K562 (cell line): ENCODE measurements at regions not wholly inside any gene's neighbourhood (a gene's known extent, or its start where the extent isn't known, plus 50 kb on each side); places are given as distances from the start of the nearest gene placed in this dataset.

Source experiments
- ATAC-seq: fragments of 200-7000 bp; cut with Tn5 transposase; 3 replicates; pipeline ENCODE4 v1.9.1; 2020; ENCODE audit warnings: moderate library complexity
- BruUV-seq: library from RNA; stranded (reverse); fragments of 400-500 nt; replicated peaks from 2 replicates; lab custom pipeline; 2021; lab: Mats Ljungman, UMichigan
- CTCF ChIA-PET: fragments of 300-600 bp; formaldehyde crosslinking; extraction: SDS; loops from one replicate; lab custom pipeline; 2021; ENCODE audit warnings: low intra/inter-chr PET ratio; lab: Yijun Ruan, JAX
- POLR2A ChIA-PET: fragments of 300-600, 350-650 bp; sonication (Branson Sonifier 250); formaldehyde crosslinking; extraction: SDS; loops from one replicate; lab custom pipeline; 2021; ENCODE audit warnings: antibody characterized with exemption, inconsistent platforms; lab: Yijun Ruan, JAX
- DNase-seq, 4 experiments: peaks; one replicate each; pipeline versions ENCODE4 v3.0.0 to v3.0.0-alpha.2; 2011 to 2018; ENCODE audit warnings: low spot score in 3 of 4, mixed read lengths in 3 of 4; ENCODE audit errors: extremely low read depth in 1 of 4
- FAIRE-seq: peaks from 2 replicates; lab custom pipeline; 2011; peaks lifted over from hg19 to GRCh38; lab: Jason Lieb, UNC
- H2AFZ ChIP-seq: 2 replicates; pipeline ENCODE4 v1.6.0; 2011; ENCODE audit warnings: low read depth, low read length, control low read depth, inconsistent platforms
- H3K27ac ChIP-seq: fragments of 200-600 bp; 3 replicates; pipeline ENCODE4 v1.8.0; 2011; ENCODE audit warnings: low read depth, mild to moderate bottlenecking, control low read depth, inconsistent platforms, low read length, moderate library complexity, mixed read lengths; ENCODE audit errors: extremely low read depth
- H3K27me3 ChIP-seq, 2 experiments: fragments of 300-600 bp in 1 of 2; 2 replicates in 1 of 2; 3 replicates in 1 of 2; pipeline versions ENCODE4 v1.6.0 to v1.8.0; 2011; ENCODE audit warnings: inconsistent platforms in 2 of 2, low read length in 2 of 2, mild to moderate bottlenecking in 1 of 2, mixed read lengths in 1 of 2, moderate library complexity in 1 of 2; ENCODE audit not compliant: control insufficient read depth in 2 of 2, insufficient read depth in 2 of 2
- H3K36me3 ChIP-seq: fragments of 300-600 bp; 3 replicates; pipeline ENCODE4 v1.8.0; 2011; ENCODE audit warnings: mild to moderate bottlenecking, low read length, inconsistent platforms; ENCODE audit not compliant: control insufficient read depth, insufficient read depth
- H3K4me1 ChIP-seq, 2 experiments: fragments of 200-600 bp in 1 of 2; replicated peaks in 1 of 2; 2 replicates in 1 of 2; 3 replicates in 1 of 2; pipeline versions ENCODE4 v1.5.1 to v1.8.0; 2011; ENCODE audit warnings: inconsistent platforms in 2 of 2, low read length in 2 of 2, mild to moderate bottlenecking in 1 of 2, mixed read lengths in 1 of 2, moderate library complexity in 1 of 2; ENCODE audit not compliant: control insufficient read depth in 2 of 2, insufficient read depth in 2 of 2
- H3K4me2 ChIP-seq: 2 replicates; pipeline ENCODE4 v1.6.1; 2011; ENCODE audit warnings: low read length, control low read depth, inconsistent platforms, mixed read lengths; ENCODE audit not compliant: insufficient read depth
- H3K4me3 ChIP-seq: fragments of 200-600 bp; sonication (generic), shearing (Covaris generic); 2 replicates; pipeline ENCODE4 v1.5.1; 2016; ENCODE audit warnings: control low read depth, inconsistent platforms
- H3K79me2 ChIP-seq: fragments of 200-600 bp; 3 replicates; pipeline ENCODE4 v1.8.0; 2011; ENCODE audit warnings: low read length, inconsistent platforms; ENCODE audit not compliant: control insufficient read depth, insufficient read depth
- H3K9ac ChIP-seq, 2 experiments: 2 replicates each; pipeline versions ENCODE4 v1.6.0 to v1.6.1; 2011; ENCODE audit warnings: low read depth in 2 of 2, low read length in 2 of 2, control low read depth in 1 of 2, inconsistent platforms in 1 of 2, mild to moderate bottlenecking in 1 of 2, mixed read lengths in 1 of 2; ENCODE audit not compliant: insufficient read depth in 1 of 2
- H3K9me1 ChIP-seq: one replicate; pipeline ENCODE4 v1.6.0; 2011; ENCODE audit warnings: inconsistent platforms, mild to moderate bottlenecking, low read length, moderate library complexity; ENCODE audit not compliant: control insufficient read depth, insufficient read depth
- H3K9me3 ChIP-seq: replicated peaks from 2 replicates; pipeline ENCODE4 v1.5.1; 2011; ENCODE audit warnings: low read depth, low read length, inconsistent platforms; ENCODE audit not compliant: control insufficient read depth, insufficient read depth
- H4K20me1 ChIP-seq: replicated peaks from 2 replicates; pipeline ENCODE4 v1.6.1; 2011; ENCODE audit warnings: low read length, inconsistent platforms, mixed read lengths; ENCODE audit not compliant: control insufficient read depth, insufficient read depth
- ESRRB ChIP-seq: fragments of 250-450 bp; sonication (Bioruptor Pico); IDR thresholded peaks from 2 replicates; pipeline ENCODE4 v1.5.0; 2020; ENCODE audit warnings: mild to moderate bottlenecking, moderate library complexity, borderline replicate concordance
- MAFG ChIP-seq: fragments of 450-650 bp; conservative IDR thresholded peaks from 2 replicates; pipeline ENCODE4 v1.6.1; 2016; ENCODE audit warnings: missing genetic modification characterization, missing compliant biosample characterization
- NONO ChIP-seq, 2 experiments: fragments of 200-400 bp in 1 of 2; fragments of 450-650 bp in 1 of 2; formaldehyde crosslinking in 1 of 2; IDR thresholded peaks; 2 replicates each; pipeline ENCODE4 v1.6.1; 2017; ENCODE audit warnings: low read depth in 2 of 2, mild to moderate bottlenecking in 2 of 2, moderate library complexity in 2 of 2, low read length in 1 of 2
- RBBP5 ChIP-seq: fragments of 200-600 bp; sonication (generic); IDR thresholded peaks from 2 replicates; pipeline ENCODE4 v1.6.1; 2012; ENCODE audit warnings: borderline replicate concordance, mild to moderate bottlenecking, low read length, control low read depth, inconsistent platforms; ENCODE audit not compliant: insufficient read depth, poor library complexity, severe bottlenecking
- ZFP1 ChIP-seq: fragments of 450-650 bp; formaldehyde crosslinking; IDR thresholded peaks from 2 replicates; pipeline ENCODE4 v1.4.0; 2020; ENCODE audit warnings: mild to moderate bottlenecking, mixed read lengths
- ZNF354B ChIP-seq: fragments of 250-450 bp; sonication (Bioruptor Pico); IDR thresholded peaks from 2 replicates; pipeline ENCODE4 v1.4.0; 2020
- ZNF75A ChIP-seq: fragments of 450-650 bp; formaldehyde crosslinking; IDR thresholded peaks from 2 replicates; pipeline ENCODE4 v1.4.0; 2020; ENCODE audit warnings: mild to moderate bottlenecking
- WGBS: fragments of 100-300 bp; shearing (Covaris generic); methylation state at CpG from one replicate; pipeline ENCODE4 v1.1.6; 2016; ENCODE audit warnings: low coverage, mixed read lengths; ENCODE audit not compliant: insufficient coverage; ENCODE audit errors: missing lambda C conversion rate; 5-methylcytosine and 5-hydroxymethylcytosine counted together
- in situ Hi-C: fragments of 300-500 bp; cut with MboI; formaldehyde crosslinking; loops from 4 replicates; pipeline ENCODE4 v1.15.0; 2018; ENCODE audit warnings: inconsistent platforms, mixed read lengths
- intact Hi-C: fragments of 100-400 bp; cut with micrococcal nuclease; formaldehyde crosslinking; loops from 2 replicates; pipeline ENCODE4 v1.14.2; 2022
- TF ChIP-seq, protein P1 (sequence below): fragments of 450-650 bp; IDR thresholded peaks from 2 replicates; pipeline ENCODE4 v1.7.1; 2018; ENCODE audit warnings: mild to moderate bottlenecking, low read depth; ENCODE audit not compliant: partially characterized antibody
- TF ChIP-seq, protein P2 (sequence below): fragments of 450-650 bp; IDR thresholded peaks from 2 replicates; pipeline ENCODE4 v1.6.1; 2016

DNA sequence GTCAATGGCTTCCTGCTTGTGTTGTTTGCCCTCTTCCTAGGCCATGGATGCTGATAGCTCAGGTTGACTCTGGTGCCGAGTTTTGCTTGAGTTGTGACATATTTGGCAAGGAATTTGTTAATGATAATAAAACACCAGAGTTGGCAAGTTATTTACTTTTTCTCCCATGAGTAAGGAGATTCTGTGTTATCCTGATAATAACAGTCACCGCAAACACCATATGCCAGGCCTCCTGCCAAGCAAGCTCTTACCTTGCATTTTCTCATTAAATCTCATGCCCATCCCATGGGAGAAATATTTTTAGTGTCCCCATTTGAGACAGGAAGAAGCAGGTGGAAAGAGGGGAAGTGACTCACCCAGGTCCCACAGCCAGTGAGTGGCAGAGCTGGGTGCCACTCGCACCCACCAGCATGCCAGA lies 67.4 kb upstream of the CLCN4 start:
- no peak for FAIRE-seq
- CTCF ChIA-PET: no interaction called here
- TF ChIP-seq, protein P1, sequence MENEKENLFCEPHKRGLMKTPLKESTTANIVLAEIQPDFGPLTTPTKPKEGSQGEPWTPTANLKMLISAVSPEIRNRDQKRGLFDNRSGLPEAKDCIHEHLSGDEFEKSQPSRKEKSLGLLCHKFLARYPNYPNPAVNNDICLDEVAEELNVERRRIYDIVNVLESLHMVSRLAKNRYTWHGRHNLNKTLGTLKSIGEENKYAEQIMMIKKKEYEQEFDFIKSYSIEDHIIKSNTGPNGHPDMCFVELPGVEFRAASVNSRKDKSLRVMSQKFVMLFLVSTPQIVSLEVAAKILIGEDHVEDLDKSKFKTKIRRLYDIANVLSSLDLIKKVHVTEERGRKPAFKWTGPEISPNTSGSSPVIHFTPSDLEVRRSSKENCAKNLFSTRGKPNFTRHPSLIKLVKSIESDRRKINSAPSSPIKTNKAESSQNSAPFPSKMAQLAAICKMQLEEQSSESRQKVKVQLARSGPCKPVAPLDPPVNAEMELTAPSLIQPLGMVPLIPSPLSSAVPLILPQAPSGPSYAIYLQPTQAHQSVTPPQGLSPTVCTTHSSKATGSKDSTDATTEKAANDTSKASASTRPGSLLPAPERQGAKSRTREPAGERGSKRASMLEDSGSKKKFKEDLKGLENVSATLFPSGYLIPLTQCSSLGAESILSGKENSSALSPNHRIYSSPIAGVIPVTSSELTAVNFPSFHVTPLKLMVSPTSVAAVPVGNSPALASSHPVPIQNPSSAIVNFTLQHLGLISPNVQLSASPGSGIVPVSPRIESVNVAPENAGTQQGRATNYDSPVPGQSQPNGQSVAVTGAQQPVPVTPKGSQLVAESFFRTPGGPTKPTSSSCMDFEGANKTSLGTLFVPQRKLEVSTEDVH: no peak
- TF ChIP-seq ZFP1 (CRISPR knock-in tag) (no peak), ZNF354B (no peak), ZNF75A (no peak), ESRRB (CRISPR knock-in tag) (no peak), NONO (IDR thresholded peaks at IDR 0.05; ENCODE audit: low read depth in 2 of 2, low read length in 1 of 2) (no peak), RBBP5 (no peak), MAFG (no peak)
- TF ChIP-seq, protein P2, sequence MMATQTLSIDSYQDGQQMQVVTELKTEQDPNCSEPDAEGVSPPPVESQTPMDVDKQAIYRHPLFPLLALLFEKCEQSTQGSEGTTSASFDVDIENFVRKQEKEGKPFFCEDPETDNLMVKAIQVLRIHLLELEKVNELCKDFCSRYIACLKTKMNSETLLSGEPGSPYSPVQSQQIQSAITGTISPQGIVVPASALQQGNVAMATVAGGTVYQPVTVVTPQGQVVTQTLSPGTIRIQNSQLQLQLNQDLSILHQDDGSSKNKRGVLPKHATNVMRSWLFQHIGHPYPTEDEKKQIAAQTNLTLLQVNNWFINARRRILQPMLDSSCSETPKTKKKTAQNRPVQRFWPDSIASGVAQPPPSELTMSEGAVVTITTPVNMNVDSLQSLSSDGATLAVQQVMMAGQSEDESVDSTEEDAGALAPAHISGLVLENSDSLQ: no peak
- Histone ChIP-seq H3K4me1 (no peaks in the 10 kb centered on the region), H3K9me1 (no peaks in the 10 kb centered on the region), H3K27ac (no peak overlapping the region), H4K20me1 (no peaks in the 10 kb centered on the region), H2AFZ (no peak overlapping the region), H3K27me3 (no peaks in the 10 kb centered on the region; a peak in 1 of 5 replicates), H3K79me2 (no peaks in the 10 kb centered on the region), H3K9me3 (no peaks in the 10 kb centered on the region), H3K9ac (no peak overlapping the region), H3K36me3 (no peaks in the 10 kb centered on the region), H3K4me3 (no peak overlapping the region), H3K4me2 (no peak overlapping the region)
- DNase-seq: no peak
- WGBS: 0% methylated on average over 3 of the region's 3 CpGs
- POLR2A ChIA-PET: interaction anchor here (1.1 kb wide), 1 partner anchor 104 kb away, joined by 3 read pairs; no protein-coding TSS in a partner anchor
- ATAC-seq: no peak
- in situ Hi-C loops (no loop called here), intact Hi-C loops (no loop called here)
- BruUV-seq: no TSS peak
